DOHH2 (cell line): ENCODE measurements at regions not wholly inside any gene's neighbourhood (a gene's known extent, or its start where the extent isn't known, plus 50 kb on each side); places are given as distances from the start of the nearest gene placed in this dataset.

Experiments used
- H3F3A ChIP-seq: fragments of 200-600 bp; sonication (generic), shearing (Covaris generic); 2 replicates; pipeline ENCODE4 v1.6.0; 2016; ENCODE audit warnings: antibody characterized with exemption, mild to moderate bottlenecking; ENCODE audit not compliant: control insufficient read depth, insufficient read depth
- H3K27ac ChIP-seq: fragments of 200-600 bp; sonication (generic); 2 replicates; pipeline ENCODE4 v1.5.1; 2014; ENCODE audit warnings: low read depth, mild to moderate bottlenecking, low read length, moderate library complexity
- H3K27me3 ChIP-seq: fragments of 200-600 bp; sonication (generic); 2 replicates; pipeline ENCODE4 v1.6.1; 2014; ENCODE audit warnings: mild to moderate bottlenecking, low read length, mixed read lengths; ENCODE audit not compliant: control insufficient read depth
- H3K36me3 ChIP-seq: fragments of 200-600 bp; sonication (generic); 2 replicates; pipeline ENCODE4 v1.6.1; 2014; ENCODE audit warnings: mild to moderate bottlenecking, low read length, moderate library complexity, mixed read lengths; ENCODE audit not compliant: control insufficient read depth
- H3K4me1 ChIP-seq: fragments of 200-600 bp; sonication (generic); 2 replicates; pipeline ENCODE4 v1.6.1; 2014; ENCODE audit warnings: mild to moderate bottlenecking, low read length, mixed read lengths; ENCODE audit not compliant: control insufficient read depth
- H3K4me2 ChIP-seq: fragments of 200-600 bp; sonication (generic); 2 replicates; pipeline ENCODE4 v1.6.0; 2014; ENCODE audit warnings: mild to moderate bottlenecking, low read length, moderate library complexity
- H3K4me3 ChIP-seq: fragments of 200-600 bp; sonication (generic); 2 replicates; pipeline ENCODE4 v1.5.1; 2014; ENCODE audit warnings: mild to moderate bottlenecking, low read length, mixed read lengths
- H3K79me2 ChIP-seq: fragments of 200-600 bp; sonication (generic); 2 replicates; pipeline ENCODE4 v1.6.1; 2014; ENCODE audit warnings: mild to moderate bottlenecking, low read length, mixed read lengths; ENCODE audit not compliant: control insufficient read depth
- H3K9me2 ChIP-seq: fragments of 200-600 bp; sonication (generic); replicated peaks from 2 replicates; pipeline ENCODE4 v1.6.1; 2014; ENCODE audit warnings: mild to moderate bottlenecking, low read length, mixed read lengths; ENCODE audit not compliant: control insufficient read depth
- H3K9me3 ChIP-seq: fragments of 200-600 bp; sonication (generic); 2 replicates; pipeline ENCODE4 v1.6.1; 2014; ENCODE audit warnings: antibody characterized with exemption, low read length, mixed read lengths; ENCODE audit not compliant: control insufficient read depth, insufficient read depth
- H4K20me1 ChIP-seq: fragments of 200-600 bp; sonication (generic); 2 replicates; pipeline ENCODE4 v1.6.0; 2014; ENCODE audit warnings: low read depth, mild to moderate bottlenecking, antibody characterized with exemption, low read length, moderate library complexity; ENCODE audit not compliant: control insufficient read depth, insufficient read depth
- CTCF ChIP-seq: fragments of 200-600 bp; sonication (generic); IDR thresholded peaks from one replicate; pipeline ENCODE4 v1.5.1; 2014; ENCODE audit warnings: antibody characterized with exemption, mild to moderate bottlenecking, low read depth, low read length; ENCODE audit not compliant: poor library complexity, severe bottlenecking
- EZH2phosphoT487 ChIP-seq: fragments of 200-600 bp; sonication (generic); IDR thresholded peaks from 2 replicates; pipeline ENCODE4 v1.6.1; 2017; ENCODE audit warnings: borderline replicate concordance, mild to moderate bottlenecking, antibody characterized with exemption, low read length, moderate library complexity, mixed read lengths

GRCh38 chrX:40374486-40374885 lies 206.3 kb upstream of the ATP6AP2 start:
- no peaks in the 10 kb centered on the region for H3K79me2 ChIP-seq

GRCh38 chrX:40373641-40374040 lies 207.1 kb upstream of the ATP6AP2 start:
- H3K4me2 ChIP-seq, result no peak overlapping the region
- no peak overlapping the region for H3K4me3 ChIP-seq
- no peaks in the 10 kb centered on the region for H3K79me2 ChIP-seq
- no peaks in the 10 kb centered on the region for H3K9me3 ChIP-seq
- no peaks in the 10 kb centered on the region for H4K20me1 ChIP-seq
- no peaks in the 10 kb centered on the region for H3K27me3 ChIP-seq
- H3K9me2 ChIP-seq, result no peaks in the 10 kb centered on the region
- no peak for TF ChIP-seq EZH2phosphoT487
- no peak for TF ChIP-seq CTCF
- no peak overlapping the region for H3K27ac ChIP-seq
- no peaks in the 10 kb centered on the region for H3K36me3 ChIP-seq
- no peaks in the 10 kb centered on the region for H3F3A ChIP-seq
- H3K4me1 ChIP-seq, result no peaks in the 10 kb centered on the region

More at GRCh38 chrX:40374486-40374885, 206.3 kb upstream of the ATP6AP2 start:
- no peaks in the 10 kb centered on the region for H3K4me1 ChIP-seq
- no peaks in the 10 kb centered on the region for H4K20me1 ChIP-seq
- H3K27ac ChIP-seq, result no peak overlapping the region
- H3K27me3 ChIP-seq, result no peaks in the 10 kb centered on the region
- no peak overlapping the region for H3K4me2 ChIP-seq
- H3K4me3 ChIP-seq, result no peak overlapping the region
- TF ChIP-seq EZH2phosphoT487, result no peak
- TF ChIP-seq CTCF, result no peak
- H3K9me3 ChIP-seq, result no peaks in the 10 kb centered on the region
- no peaks in the 10 kb centered on the region for H3F3A ChIP-seq
- H3K36me3 ChIP-seq, result no peaks in the 10 kb centered on the region
- H3K9me2 ChIP-seq, result no peaks in the 10 kb centered on the region

- H3K9me2 ChIP-seq, result no peaks in the 10 kb centered on the region
Measured at GRCh38 chrX:40373025-40373424, 207.7 kb upstream of the ATP6AP2 start.

More at GRCh38 chrX:40373025-40373424, 207.7 kb upstream of the ATP6AP2 start:
- Histone ChIP-seq H3K4me3 (no peak overlapping the region), H3K27ac (no peak overlapping the region), H3K79me2 (no peaks in the 10 kb centered on the region), H3K4me1 (no peaks in the 10 kb centered on the region), H4K20me1 (no peaks in the 10 kb centered on the region), H3F3A (no peaks in the 10 kb centered on the region), H3K4me2 (no peak overlapping the region), H3K27me3 (no peaks in the 10 kb centered on the region), H3K36me3 (no peaks in the 10 kb centered on the region), H3K9me3 (no peaks in the 10 kb centered on the region)
- TF ChIP-seq EZH2phosphoT487 (no peak), CTCF (no peak)
